HG03095 (cell line): ENCODE measurements at regions not wholly inside any gene's neighbourhood (a gene's known extent, or its start where the extent isn't known, plus 50 kb on each side); places are given as distances from the start of the nearest gene placed in this dataset.

Experiments used
- ATAC-seq: cut with Tn5 transposase; IDR thresholded peaks from one replicate; pipeline ENCODE4 v1.9.1; 2021; ENCODE audit warnings: moderate library complexity; ENCODE audit not compliant: unreplicated experiment

DNA sequence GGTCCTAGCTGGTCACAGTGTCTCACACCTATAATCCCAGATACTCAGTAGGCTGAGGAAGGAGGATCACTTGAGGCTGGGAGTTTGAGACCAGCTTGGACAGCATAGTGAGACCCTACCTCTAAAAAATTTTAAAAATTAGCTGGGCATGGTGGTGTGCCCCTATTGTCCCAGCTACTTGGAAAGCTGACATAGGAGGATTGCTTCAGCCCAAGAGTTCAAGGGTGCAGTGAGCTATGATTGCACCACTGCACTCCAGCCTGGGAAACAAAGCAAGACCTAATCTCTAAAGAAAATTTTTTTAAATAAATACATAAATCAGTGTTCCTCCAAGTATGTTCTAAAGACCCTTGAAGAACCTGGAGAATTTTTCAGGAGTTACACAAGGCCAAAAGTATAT lies 50.6 kb upstream of the GNAO1 start:
- ATAC-seq, result no peak

DNA sequence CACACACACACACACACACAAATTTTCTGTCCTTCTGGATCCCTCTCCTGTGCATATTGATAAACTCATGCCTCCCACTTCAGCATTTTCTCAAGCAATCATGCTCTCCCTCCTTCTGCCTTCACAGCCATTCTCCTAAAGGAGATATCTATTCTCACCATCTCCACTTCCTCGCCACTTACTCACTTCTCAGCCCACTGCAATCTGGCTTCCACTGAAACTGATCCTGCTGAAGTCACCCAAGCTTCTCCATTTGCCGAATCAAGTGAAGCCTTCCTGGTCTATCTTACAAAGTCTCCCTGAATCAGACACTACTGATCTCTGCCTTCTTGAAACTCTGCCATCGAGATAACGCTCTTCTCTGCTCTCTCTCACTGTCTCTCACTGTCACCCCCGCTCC lies 54.0 kb upstream of the GNAO1 start:
- no peak for ATAC-seq

DNA sequence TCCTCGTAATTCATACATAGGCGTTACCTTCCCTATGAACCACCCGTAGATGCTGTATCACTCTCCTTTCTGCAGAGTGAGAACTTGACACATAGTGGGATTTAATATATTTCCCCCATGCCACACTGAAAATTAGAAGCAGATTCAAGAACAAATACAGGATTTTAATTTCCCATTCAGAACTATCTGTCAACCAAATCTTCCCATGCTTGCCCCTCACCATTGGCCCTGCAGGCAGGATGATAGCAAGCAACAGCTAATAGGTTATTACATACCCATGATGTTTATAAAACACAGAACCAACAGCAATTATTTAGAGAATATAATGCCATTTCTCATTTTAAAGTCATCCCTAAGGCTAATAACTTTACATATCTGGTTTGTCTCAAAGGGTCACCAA lies 55.0 kb upstream of the GNAO1 start:
- no peak for ATAC-seq

DNA sequence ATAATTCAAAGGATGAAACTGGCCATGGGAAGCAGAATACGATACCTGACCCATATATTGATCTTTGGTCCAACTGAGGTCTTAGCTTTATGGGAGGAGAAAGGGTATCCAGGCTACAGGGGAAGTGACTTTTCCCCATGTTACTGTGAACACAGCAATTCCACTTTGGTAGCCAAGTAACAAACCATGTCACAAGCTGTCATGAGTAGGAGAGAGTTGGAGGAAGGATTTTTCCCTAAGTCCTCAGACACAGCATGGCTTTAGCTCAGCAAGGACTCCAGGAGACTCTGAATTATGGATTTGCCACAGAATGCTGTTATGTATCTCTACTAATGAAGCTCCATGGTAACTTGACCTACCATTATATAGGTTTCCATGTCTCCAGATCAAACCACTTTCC lies 56.5 kb upstream of the GNAO1 start:
- ATAC-seq, result no peak

DNA sequence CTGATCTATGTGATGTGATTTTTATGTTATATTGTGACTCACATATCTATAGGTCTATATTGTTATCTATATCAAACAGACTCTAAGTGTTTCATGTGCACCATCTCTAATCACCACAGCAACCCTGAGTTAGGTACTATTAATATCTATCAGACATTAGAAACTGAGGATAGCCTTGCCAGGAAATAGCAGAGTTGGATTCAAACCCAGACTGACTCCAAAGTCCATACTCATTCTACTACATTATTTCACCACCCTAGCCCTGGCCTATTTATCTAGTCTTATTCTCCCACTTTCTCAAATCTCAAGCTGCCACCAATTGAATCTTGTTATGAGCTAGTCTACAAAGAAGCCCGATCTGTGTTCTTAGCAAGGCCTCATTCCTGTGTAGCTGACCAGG lies 65.4 kb upstream of the GNAO1 start:
- ATAC-seq, result no peak

DNA sequence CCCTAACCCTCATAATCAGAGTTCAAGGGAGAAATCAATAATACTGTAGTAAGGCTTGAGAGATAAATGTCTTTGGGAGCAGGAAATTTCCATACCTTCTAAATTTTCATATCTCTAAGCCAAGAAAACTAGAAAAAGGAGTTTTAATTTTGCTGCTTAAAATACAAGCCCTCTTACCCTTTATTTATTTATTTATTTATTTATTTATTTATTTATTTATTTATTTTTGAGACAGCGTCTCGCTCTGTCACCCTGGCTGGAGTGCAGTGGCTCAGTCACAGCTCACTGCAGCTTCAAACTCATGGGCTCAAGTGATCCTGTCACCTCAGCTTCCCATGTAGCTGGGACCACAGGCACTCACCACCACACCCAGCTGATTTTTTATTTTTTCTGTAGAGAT lies 69.0 kb upstream of the GNAO1 start:
- no peak for ATAC-seq

DNA sequence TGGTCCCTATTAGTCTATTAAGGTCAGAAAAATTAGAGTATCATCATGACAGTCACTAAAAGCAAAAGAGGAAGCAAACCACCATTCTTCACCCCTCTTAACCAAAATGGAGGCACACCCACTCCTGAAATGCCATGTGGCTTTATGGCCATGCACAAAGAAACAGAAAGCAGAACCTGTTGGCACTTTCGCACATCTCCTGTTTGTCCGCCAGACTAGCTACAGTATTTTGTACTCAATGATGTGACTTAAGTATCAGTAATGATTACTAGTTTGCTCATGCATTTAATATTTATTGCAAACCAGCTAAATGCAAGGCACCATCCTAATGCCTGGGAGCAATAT lies 70.2 kb upstream of the GNAO1 start:
- ATAC-seq, result no peak

DNA sequence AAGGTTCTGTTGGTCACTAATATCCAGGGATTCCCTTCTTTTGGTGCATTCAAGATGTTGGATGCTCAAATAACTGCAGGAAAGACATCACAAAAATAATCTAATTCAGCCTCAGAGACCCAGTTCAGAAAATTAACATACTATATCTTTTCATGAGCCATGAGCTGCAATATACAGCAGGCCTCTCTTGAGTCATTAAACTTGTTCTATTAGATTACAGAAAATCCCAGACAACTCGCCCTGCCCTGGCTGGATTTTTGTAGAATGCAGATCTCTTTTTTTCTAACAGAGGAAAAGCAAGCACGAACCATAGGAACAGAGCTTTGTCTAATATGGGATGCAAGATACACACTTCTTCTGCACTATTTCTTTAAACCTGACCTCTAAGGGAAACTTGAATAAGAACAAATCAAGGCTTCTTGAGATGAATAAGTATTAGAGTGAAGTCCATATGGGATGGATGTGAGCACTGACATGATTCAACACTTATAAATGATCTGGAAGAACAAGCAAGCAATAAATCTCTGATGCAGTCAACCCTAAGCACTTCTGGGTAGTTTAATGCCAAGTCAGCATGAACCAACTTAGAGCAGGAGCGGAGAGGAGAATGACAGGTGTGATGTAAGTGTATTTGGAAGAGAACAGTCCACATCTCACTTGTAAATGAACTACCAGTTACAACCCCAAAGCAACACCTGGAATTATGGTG lies 70.7 kb upstream of the GNAO1 start:
- no peak for ATAC-seq

DNA sequence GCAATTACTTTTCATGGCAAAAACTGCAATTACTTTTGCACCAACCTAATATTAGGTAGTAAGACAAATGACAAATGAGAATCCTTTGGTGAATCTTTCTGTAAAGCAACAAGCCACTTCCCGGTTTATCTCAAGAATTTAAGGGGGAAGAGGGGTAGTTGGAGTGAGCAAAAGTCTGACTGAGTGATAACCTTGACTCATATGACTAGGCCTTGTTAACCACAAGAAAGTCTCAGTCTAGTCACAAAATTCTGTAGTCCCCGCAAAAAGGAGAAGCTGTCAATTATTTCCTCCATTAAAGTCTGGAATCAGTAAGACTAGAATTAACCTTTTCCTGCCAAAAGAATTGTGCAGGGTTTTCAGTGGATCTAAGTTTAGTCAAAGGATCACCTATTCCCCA lies 72.2 kb upstream of the GNAO1 start:
- ATAC-seq, result no peak

DNA sequence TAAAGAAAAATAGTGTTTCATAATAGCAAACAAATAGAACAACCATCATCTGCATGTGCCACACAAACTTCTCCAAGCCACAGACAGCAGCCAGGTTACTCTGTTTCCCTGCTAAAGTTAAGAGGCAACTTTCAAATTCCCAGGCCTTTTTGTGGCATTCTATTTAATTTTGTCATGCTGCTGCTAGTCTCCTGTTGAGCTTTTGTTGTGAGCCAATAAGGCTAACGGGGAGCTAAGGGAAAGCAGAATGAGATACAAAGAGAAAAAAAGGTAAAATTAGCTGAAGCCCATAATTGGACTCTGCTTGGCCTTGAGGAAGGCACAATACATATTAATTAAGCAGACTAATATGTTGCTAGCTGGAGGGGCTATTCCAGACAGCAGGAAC lies 74.7 kb upstream of the GNAO1 start:
- ATAC-seq, result no peak

DNA sequence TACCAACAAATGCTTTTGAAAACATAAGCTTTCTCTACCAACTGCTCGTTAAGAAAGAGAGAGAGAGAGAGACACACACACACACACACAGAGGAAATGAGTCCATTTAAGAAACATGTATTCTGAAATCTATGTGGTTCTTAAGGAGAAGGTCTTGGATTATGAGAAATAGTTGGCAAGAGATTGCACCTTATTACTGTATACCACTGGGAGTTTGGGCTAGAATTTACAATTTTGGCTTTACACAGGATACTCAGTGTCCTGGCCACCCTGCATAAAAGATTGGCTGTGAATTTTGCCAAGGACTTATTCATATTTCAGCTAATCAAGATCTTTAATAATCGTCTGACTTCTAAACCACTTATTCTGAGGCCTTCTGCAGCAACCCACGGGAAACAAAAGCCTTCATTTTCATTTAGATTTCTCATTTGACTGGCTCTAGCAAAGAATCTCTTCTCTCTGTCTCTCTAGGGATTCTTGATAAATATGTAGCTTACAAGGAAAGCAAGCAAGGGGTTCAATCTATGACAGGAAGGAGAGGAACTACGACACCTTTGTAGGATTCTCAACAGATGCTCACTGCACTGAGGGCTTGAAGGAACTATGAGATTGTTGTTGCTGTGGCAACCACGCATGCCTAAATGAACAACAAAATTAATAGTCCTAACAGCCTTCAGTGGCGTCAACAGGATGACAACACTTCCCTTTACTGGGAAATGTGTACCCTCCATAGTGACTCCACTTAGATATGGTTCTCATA lies 75.3 kb upstream of the GNAO1 start:
- ATAC-seq, result no peak

DNA sequence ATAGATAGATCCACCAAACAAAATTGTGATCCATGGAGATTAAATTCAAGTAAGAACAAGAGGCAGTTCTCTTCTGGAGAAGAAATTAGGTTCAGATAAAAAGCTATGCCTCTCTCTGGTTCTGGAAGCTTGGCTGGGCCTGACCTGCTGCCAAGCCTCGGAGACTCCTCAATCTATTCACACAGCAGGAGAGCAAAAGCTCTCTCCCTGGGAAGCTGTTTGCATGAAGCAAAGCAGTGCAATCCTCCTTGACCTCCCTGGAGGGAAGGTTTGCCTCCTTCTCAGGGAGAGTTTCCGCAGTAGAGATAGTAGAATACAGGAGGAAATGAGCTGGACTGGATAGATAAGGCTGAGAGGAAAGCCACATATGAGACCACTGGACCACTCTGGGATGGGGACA lies 78.1 kb upstream of the GNAO1 start:
- ATAC-seq, result no peak

DNA sequence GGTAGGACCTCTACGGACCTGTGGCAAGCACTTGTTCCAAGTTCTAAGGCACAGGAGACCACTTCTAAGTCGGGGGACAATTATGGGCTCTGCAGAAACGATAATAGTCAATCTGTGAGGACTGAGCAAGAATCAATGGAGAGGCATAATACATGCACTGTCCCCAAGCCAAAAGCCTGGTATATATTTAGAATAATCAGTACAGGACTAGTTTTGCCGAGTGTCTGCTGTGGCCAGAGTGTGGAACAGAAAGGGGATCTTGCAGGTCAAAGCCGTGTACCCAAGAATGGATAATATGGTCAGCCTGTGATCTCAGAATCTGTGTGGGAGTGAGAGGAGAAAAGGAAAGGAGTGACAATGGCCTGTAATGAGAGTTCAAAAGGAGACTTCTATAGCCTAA lies 80.2 kb upstream of the GNAO1 start:
- ATAC-seq, result no peak

DNA sequence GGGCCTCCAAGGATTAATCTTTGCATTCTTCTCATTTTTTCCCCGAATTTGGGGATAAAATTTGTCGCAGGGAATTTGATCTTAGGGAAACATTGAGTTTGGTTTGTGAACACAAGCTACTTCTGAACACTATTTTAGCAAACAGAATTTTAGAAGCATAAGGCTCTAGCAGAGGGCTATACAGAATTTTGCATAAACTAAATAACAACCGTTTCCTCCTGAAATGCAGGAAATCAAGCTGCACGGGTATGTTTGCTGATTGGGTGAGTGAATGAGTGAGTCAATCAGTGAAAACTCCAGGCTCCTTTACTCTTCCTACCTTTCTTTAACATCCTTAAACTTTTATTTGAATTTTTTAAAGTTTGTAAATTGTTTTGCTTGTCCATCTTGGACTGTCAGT lies 81.3 kb upstream of the GNAO1 start:
- no peak for ATAC-seq

DNA sequence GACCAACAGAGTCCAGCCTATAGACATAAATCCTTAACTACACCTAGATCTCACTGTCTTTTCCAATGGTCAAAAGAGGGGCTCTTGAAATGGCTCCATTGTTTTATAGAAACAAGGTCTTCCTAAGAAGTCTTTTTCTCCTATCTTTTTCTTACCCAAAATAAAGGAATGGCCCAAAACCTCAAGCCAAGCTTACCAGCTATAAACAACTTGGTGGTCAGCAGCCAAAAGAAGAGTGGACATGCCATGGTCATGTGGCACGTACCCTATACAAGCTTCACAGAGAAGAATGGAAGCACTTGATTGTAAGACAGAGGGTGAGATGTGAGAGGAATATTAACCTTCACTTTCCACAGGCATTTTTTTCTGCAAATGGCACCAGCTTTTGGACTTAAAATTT lies 82.1 kb upstream of the GNAO1 start:
- no peak for ATAC-seq

DNA sequence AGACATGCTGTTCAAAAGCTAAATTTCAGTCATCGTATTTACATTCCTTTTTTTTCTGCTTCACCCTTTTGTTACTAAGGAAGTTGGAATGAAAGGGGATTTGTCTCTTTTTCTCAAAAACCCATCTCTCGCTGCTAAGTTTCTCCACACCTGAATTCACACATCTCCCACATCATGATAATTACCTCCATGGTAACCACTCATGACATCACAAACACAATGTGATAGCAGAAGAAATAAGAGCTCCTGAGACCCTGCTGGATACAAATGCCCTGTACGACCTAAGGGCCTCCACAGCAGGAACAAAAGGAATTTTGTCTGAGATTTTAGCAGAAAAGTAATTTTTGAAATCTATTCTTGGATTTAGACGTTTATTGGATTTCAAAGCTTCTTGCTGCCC lies 82.6 kb upstream of the GNAO1 start:
- no peak for ATAC-seq

DNA sequence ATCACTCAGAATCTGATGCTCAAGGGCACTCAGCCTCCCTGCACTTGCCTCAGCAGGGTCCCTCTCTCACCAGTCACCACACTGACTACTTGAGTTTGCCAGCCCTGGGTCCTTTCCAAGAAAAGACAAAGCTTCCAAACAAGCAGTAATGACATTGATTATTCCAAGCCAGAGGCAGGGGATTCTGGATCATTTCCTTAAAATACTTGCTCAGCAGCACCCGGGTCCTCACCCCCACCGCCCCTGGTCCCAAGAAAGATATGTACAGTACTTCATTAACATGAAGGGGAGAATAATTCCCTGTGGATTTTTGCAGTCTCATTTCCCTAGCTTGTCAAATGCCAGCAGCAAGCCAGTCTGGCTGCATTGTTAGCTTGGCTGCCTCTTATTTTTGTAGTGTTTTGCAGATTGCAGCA lies 83.2 kb upstream of the GNAO1 start:
- ATAC-seq, result no peak

DNA sequence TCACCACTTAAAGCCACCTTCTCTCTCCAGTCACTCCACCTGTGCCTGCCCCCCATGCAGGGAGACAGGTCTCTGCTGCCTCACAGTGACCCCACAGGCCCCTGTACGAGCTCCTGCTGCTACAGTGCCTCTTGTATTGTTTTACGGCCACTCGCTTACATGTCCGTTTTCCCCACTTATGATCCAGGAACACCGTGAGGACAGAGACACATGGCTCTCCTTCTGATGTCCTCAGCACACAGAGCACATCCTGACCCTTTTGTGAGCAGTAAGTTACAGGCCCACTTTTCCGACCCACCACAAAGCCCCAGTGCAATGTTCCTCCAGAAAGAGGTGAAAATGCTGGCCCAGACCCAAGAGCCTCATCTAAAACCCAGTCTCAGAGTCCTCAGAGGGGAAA lies 84.8 kb upstream of the GNAO1 start:
- no peak for ATAC-seq

DNA sequence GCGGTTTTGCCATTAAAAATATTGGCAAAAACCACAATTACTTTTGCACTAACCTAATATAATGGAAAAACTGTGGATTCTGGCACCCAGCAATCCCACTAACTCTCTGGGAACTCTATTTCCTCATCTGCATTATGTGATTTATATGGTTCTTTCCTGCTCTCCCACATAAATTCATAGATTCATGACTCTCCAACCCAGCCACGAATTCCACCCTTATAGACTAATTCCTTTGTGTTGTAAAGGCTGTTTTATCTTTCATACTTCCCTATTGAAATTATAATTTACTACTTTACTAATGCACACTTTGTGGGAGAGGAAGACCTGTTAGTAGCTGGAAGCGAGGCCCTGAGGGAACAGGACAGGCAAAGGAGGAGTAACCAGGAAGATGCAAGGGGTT lies 88.4 kb upstream of the GNAO1 start:
- ATAC-seq, result no peak

DNA sequence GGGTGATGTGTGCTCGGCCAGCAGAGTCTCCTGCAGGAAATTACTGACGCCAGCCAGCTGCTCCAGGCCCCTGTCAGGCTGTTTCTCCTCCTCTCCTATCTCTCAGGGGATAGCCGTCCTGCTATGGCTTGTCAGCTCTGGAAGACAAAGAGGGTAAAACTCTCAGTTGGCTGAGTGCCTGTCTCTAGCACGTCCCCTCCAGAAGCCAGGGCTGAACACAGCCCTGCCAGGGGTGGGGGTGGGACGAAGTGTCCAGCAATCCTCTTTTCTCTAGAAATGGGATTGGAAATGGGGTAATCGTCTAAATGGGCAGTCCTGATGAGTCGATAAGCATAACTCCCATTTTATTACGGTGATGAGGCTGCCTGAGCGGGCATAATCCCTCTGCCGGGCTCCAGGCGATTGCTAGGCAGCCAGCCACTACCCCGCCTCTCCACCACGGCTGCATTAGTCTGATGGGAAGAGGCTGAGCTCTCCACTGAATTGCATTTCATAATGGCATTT lies 89.1 kb upstream of the GNAO1 start:
- no peak for ATAC-seq

DNA sequence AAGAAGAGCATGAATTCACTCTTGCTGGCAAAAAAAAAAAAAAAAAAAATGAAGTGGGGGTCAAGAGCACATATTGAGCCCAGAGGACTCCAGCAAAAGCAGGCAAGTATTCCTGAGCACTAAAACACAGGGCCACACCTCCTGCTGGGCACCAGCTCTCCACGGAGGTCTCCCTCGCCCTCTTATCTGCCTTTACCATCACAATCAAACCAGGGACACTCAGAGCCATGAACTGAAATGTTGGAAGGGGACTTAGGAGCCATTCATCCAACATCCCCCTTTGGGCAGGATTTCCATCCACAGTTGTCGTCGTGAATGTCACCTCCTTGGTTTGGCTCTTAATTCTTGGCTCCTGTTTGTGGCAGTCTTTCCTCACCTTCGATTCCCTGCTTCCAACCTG lies 89.8 kb upstream of the GNAO1 start:
- ATAC-seq, result no peak

DNA sequence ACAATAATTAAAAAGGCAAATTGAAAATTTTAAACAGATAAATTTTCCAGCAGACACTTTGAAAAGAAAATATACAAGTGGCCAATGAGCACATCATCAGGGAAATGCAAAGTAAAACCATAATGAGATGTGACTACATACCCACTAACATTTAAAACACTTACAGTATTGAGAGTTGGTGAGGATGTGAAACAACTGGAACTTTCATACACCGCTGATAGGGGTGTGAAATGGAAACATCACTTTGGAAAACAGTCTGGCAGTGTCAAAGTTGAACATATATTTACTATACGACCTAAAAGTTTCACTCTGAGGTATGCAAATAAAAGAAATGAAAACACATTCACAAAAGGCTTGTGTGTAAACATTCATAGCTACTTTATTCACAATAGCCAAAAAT lies 94.0 kb upstream of the GNAO1 start:
- no peak for ATAC-seq

DNA sequence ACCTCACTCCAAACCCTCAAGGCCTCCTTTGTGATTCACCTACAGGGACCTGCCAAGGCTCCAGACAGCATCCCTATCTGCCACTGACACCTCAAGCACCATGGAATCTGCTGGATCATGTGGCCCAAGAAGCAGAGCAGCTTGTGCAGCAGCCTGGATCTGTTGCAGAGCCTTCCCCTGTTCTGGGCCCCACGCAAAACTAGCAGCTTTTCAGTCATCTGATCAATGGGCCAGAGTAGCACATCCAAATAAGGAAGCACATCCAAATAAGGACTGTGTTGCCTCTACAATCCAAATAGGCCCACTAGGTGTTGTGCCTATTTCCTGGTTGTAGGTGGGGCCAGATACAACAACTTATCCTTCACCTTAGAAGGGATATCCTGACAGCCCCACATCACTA lies 97.1 kb upstream of the GNAO1 start:
- ATAC-seq, result no peak
